ENCODE measurements at regions not wholly inside any gene's neighbourhood (a gene's known extent, or its start where the extent isn't known, plus 50 kb on each side); places are given as distances from the start of the nearest gene placed in this dataset.

GRCh38 chr2:221786297-221786926 lies 214.3 kb upstream of the EPHA4 start:
- no peaks in the 10 kb centered on the region for H3K9me2 ChIP-seq (ENCODE audit: low read depth, low read length)
- H2AFZ ChIP-seq (ENCODE audit: low read length): no peak overlapping the region
- H3K9me3 ChIP-seq (ENCODE audit: low read length): no peaks in the 10 kb centered on the region
- H3K4me1 ChIP-seq (ENCODE audit: insufficient read depth, low read length, severe bottlenecking): no peaks in the 10 kb centered on the region
- no peak overlapping the region for H3K27ac ChIP-seq (ENCODE audit: low read depth, low read length, poor library complexity, severe bottlenecking)
- H3K27me3 ChIP-seq (ENCODE audit: insufficient read depth, low read length): no peaks in the 10 kb centered on the region
- no peak overlapping the region for H3K9ac ChIP-seq (ENCODE audit: low read length)
- TF ChIP-seq EZH2 (IDR thresholded peaks at IDR 0.05; ENCODE audit: borderline replicate concordance, low read length): no peak
- TF ChIP-seq CTCF (IDR thresholded peaks at IDR 0.05; ENCODE audit: low read length): no peak
- H3K4me3 ChIP-seq (ENCODE audit: low read depth, low read length, poor library complexity, severe bottlenecking): no peak overlapping the region
- no peaks in the 10 kb centered on the region for H3K79me2 ChIP-seq (ENCODE audit: insufficient read depth, low read length)
- no peaks in the 10 kb centered on the region for H3F3A ChIP-seq (ENCODE audit: insufficient read depth, low read length)
- H4K20me1 ChIP-seq (ENCODE audit: insufficient read depth, low read length): no peaks in the 10 kb centered on the region
- no peak overlapping the region for H3K4me2 ChIP-seq (ENCODE audit: low read length)
- H3K36me3 ChIP-seq (ENCODE audit: insufficient read depth, low read length): no peaks in the 10 kb centered on the region

- TF ChIP-seq CTCF (IDR thresholded peaks at IDR 0.05; ENCODE audit: low read length) (no peak), EZH2 (IDR thresholded peaks at IDR 0.05; ENCODE audit: borderline replicate concordance, low read length) (no peak)
- H3K4me2 ChIP-seq (ENCODE audit: low read length): no peak overlapping the region
- no peaks in the 10 kb centered on the region for H3K27me3 ChIP-seq (ENCODE audit: insufficient read depth, low read length)
- no peaks in the 10 kb centered on the region for H3K79me2 ChIP-seq (ENCODE audit: insufficient read depth, low read length)
- H2AFZ ChIP-seq (ENCODE audit: low read length): no peak overlapping the region
- no peaks in the 10 kb centered on the region for H3K4me1 ChIP-seq (ENCODE audit: insufficient read depth, low read length, severe bottlenecking)
- H3K9me2 ChIP-seq (ENCODE audit: low read depth, low read length): no peaks in the 10 kb centered on the region
- H3K27ac ChIP-seq (ENCODE audit: low read depth, low read length, poor library complexity, severe bottlenecking): no peak overlapping the region
- no peaks in the 10 kb centered on the region for H3K36me3 ChIP-seq (ENCODE audit: insufficient read depth, low read length)
- H4K20me1 ChIP-seq (ENCODE audit: insufficient read depth, low read length): no peaks in the 10 kb centered on the region
- H3K9me3 ChIP-seq (ENCODE audit: low read length): no peaks in the 10 kb centered on the region
- H3F3A ChIP-seq (ENCODE audit: insufficient read depth, low read length): no peaks in the 10 kb centered on the region
- H3K9ac ChIP-seq (ENCODE audit: low read length): no peak overlapping the region
- no peak overlapping the region for H3K4me3 ChIP-seq (ENCODE audit: low read depth, low read length, poor library complexity, severe bottlenecking)
Observed at GRCh38 chr2:221780281-221780688, 208.2 kb upstream of the EPHA4 start.

- H3K4me1 ChIP-seq (ENCODE audit: insufficient read depth, low read length, severe bottlenecking): no peaks in the 10 kb centered on the region
- no peak overlapping the region for H3K9ac ChIP-seq (ENCODE audit: low read length)
- no peaks in the 10 kb centered on the region for H3K36me3 ChIP-seq (ENCODE audit: insufficient read depth, low read length)
- no peaks in the 10 kb centered on the region for H4K20me1 ChIP-seq (ENCODE audit: insufficient read depth, low read length)
- no peak overlapping the region for H3K4me2 ChIP-seq (ENCODE audit: low read length)
- no peak overlapping the region for H2AFZ ChIP-seq (ENCODE audit: low read length)
- H3K9me2 ChIP-seq (ENCODE audit: low read depth, low read length): no peaks in the 10 kb centered on the region
- no peaks in the 10 kb centered on the region for H3K79me2 ChIP-seq (ENCODE audit: insufficient read depth, low read length)
- no peak for TF ChIP-seq CTCF (IDR thresholded peaks at IDR 0.05; ENCODE audit: low read length)
- no peak for TF ChIP-seq EZH2 (IDR thresholded peaks at IDR 0.05; ENCODE audit: borderline replicate concordance, low read length)
- no peak overlapping the region for H3K4me3 ChIP-seq (ENCODE audit: low read depth, low read length, poor library complexity, severe bottlenecking)
- H3F3A ChIP-seq (ENCODE audit: insufficient read depth, low read length): no peaks in the 10 kb centered on the region
- no peaks in the 10 kb centered on the region for H3K9me3 ChIP-seq (ENCODE audit: low read length)
- H3K27me3 ChIP-seq (ENCODE audit: insufficient read depth, low read length): no peaks in the 10 kb centered on the region
- no peak overlapping the region for H3K27ac ChIP-seq (ENCODE audit: low read depth, low read length, poor library complexity, severe bottlenecking)
Observed at GRCh38 chr2:221779614-221780067, 207.5 kb upstream of the EPHA4 start.
